ENCODE measurements at regions not wholly inside any gene's neighbourhood (a gene's known extent, or its start where the extent isn't known, plus 50 kb on each side); places are given as distances from the start of the nearest gene placed in this dataset.
"Not testable (repeated sequence)": the region's sequence is repeated elsewhere in the genome, so short reads cannot be mapped to it uniquely, and the experiment has no call there.

- not testable (repeated sequence) for DNase-seq
These were observed 951.2 kb downstream of the TMEM121 start for GRCh38 chr14:106477600-106477999.

DNA sequence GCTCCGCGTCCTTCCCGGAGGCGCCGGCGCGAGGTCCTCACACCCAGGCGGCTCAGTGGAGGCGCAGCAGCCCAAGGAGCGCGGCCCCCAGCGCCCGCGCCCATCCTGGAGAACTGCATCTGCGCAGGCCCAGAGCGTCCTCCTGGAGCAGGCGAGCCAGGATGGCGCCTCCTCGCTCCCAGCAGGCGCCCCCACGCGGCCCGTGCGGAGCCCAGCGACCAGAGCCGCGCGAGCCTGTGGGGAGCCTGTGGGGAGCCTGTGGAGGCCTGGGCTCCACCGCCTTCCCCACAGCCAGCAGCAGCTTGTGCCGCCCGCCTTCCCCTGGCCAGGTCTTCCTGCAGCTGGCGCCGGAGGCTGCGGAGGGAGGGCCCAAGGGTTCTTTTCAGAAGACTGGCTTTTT is 953.9 kb downstream of the TMEM121 start:
- DNase-seq, result not testable (repeated sequence)

DNA sequence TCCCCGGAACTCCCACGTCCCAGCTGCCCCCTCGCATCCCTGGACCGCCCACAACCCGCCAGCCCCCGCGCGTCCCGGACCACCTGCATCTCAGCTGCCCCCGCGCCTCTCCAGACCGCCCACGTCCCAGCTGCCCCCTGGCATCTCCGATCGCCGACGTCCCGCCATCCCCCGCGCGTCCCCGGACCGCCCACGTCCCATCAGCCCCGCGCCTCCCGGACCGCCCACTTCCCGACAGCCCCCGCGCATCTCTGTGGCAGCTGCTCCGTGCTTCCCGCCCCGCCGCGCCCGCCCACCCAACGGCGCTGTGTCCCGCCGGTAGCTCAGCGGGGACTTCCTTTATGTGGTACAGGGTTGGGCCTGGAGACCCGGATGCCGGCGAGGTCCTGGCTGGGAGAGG is 955.8 kb downstream of the TMEM121 start:
- not testable (repeated sequence) for DNase-seq

DNA sequence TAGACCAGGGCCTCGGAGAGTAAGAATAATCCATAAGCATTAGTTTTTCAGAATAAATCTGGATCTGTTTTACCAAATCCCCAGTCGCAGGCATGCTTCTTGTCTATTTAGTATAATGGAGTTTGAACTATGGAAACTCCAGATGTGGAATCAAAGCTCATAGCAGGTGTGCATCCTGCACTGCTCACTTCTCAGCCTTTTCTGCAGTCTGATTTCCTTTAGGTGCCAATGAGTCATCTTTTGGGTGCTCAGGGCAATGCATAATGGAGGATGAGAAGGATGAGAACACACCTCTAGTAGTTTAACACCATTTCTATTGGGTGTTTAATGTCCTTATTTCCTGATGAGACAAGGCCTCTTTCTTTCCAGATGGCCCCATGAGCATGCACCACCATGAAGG is 961.2 kb downstream of the TMEM121 start:
- DNase-seq, result no peak

- no peak for DNase-seq
These were observed 961.9 kb downstream of the TMEM121 start for GRCh38 chr14:106488291-106488690.

- no peak for DNase-seq
These were observed 962.9 kb downstream of the TMEM121 start for GRCh38 chr14:106489112-106489881.

DNA sequence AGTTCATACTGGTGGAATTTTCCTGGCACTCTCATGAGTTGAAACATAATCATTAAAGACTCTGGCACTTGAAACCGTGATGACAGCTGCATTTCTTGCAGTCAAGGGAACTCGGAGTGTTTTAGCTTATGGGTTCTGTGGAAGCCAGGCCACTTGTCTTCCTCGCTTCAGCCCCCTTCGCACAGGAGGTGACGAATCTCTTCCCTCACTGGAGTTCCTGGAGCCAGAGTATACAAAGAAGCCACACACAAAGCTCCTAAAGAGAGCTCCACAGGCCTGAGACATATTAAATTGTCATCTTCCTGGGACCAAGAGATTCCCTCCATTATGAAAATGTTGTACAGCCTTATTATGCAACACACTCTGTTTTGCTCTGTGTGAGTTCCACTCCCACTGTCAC is 964.1 kb downstream of the TMEM121 start:
- no peak for DNase-seq

DNA sequence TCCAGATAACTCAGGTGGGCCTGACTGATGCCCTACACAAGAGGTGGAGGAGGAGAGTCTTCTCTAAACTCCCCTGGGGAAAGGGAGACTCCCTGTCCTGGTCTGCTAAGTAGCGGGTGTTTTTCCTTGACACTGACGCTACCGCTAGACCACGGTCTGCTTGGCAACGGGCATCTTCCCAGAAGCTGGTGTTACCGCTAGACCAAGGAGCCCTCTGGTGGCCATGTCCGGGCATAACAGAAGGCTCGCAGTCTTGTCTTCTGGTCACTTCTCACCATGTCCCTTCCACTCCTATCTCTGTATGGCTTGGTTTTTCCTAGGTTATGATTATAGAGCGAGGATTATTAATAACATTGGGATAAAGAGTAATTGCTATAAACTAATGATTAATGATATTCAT is 965.5 kb downstream of the TMEM121 start:
- no peak for DNase-seq

DNA sequence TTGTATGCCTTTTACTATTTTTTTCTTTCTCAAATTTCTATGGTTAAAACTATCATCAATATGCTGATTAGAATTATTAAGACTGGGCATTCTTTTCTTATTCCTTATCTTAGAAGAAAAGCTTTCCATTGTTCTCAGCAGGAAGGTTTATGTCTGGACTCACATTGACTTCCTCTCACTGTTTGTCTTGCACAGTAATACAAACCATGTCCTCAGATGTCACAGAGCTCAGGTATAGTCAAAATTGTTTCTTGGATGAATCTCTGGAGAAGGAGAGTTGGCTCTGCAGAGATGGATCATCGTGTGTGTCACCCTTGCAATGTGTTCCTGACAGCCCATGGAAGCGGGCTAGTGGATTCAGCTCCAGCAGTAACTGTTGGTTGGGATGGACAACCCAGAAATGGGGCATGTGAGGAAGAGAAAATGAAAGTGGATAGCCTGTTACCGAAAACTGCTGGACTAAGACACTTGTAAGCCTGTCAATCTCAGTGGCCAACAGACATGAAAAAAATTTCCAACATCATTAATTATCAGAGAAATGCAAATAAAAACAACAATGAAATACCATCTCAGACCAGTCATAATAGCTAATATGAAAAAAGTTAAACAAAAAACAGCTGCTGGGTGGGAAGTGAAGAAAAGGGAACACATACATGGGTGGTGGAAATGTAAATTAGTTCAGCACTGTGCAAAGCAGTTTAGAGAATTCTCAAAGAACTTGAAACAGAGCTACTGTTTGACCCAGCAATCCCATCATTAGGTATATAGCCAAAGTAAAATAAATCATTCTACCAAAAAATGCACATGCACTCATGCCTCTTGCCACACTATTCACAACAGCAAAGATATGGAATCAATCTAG is 967.8 kb downstream of the TMEM121 start:
- DNase-seq, result no peak

DNA sequence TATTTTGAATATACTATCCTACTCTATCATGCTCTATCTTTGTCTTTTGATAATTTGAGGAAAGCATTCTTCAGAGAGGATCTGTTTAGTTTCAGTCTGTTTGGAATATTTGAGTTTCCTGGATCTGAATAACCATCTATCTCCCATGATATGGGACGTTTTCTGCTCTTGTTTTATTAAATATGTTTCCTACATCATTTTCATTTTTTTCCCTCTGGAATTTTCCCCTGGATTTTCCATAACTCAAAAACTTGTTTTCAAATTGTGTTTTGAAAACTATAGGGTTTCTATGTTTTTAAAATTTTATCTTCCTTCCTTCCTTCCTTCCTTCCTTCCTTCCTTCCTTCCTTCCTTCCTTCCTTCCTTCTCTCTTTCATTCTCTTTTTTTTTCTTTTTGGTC is 974.2 kb downstream of the TMEM121 start:
- no peak for DNase-seq

DNA sequence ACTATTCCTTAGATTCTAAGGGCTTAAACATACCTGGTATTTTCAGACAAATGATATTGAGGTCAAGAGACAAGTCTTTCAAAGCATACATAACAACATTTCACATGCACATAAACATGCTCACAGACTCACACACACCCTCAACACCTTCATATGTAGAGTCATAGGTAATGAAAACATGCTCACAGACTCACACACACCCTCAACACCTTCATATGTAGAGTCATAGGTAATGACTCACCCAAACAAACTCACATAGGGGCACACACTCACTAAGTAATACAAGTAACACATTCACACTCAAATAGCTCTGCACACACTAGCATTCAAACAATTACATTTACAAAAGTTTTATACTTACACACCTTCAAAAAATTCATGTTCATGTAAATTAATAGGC is 975.5 kb downstream of the TMEM121 start:
- no peak for DNase-seq

DNA sequence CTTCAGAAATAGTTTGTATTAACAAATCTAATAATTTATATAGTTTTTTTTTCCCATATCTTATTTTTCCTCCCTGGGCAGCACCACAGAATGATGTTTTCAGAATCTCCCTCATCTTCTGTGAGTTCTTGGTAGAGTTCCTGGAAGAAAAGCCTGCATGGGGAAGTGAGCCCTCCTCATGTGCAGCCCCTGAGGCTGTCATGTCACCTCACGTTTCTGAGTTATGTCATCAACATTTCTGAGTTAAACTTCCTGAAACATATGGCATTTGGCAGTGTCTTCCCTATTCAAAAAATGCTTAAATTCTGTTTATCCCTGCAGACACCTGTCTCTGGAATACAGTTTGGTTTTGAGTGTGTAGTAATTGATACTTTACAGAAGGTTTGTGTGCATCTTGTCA is 979.0 kb downstream of the TMEM121 start:
- DNase-seq, result no peak

- DNase-seq, result no peak
These were observed 980.5 kb downstream of the TMEM121 start for GRCh38 chr14:106506881-106507305.

DNA sequence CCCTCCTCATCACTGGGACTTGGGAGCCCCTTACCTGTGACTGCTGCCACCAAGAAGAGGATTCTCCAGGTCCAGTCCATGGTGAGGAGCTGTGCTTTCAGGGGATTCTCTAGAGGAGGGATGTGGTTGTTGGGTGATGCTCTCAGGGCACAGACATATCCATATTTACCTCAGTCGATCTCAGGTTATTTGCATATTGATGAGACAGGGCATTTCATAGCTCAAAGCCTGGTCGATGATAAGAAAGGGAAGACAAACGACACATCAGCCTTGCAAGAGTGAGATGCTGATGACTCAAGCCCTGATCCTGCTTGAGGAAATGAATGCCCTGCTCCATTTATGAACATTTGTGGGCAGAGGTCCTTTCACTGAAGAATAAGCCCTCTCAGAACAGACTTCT is 981.0 kb downstream of the TMEM121 start:
- no peak for DNase-seq

DNA sequence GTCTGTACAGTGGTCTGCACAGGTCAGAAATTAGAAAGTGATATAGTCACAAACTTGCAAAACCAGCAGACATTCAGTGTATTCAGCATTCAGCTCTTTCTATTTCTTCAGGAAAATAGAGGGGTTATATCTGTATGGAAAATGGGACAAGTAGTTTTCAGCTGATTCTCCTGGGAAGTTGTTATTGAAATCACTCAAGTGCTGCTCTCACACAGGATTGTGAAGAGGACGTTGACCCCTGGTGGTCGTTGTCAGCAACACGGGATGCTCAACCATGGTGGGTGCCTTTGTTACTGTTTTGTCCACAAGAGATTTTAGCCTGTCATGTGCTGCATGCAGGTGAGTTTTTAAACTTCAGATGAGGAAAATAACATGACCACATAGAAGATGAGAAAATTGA is 981.8 kb downstream of the TMEM121 start:
- no peak for DNase-seq

DNA sequence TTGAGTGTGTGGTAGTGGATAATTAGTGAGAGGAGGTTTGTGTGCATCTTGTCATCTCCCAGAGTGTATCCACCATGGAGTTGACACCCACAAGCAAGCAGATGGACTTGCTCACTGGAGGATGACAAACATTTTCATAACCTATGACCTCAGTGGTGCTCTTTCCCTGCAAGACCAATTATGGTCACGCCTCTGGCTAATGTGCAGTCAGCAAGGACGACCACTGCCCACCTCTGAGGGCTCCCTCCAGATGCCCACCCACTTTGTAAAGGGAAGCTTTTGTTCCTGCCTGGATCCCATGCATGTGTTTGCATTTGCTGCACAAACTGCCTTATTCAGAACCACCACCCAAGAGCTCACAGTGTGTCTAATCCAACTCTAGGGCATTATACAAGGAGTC is 982.8 kb downstream of the TMEM121 start:
- DNase-seq, result no peak

DNA sequence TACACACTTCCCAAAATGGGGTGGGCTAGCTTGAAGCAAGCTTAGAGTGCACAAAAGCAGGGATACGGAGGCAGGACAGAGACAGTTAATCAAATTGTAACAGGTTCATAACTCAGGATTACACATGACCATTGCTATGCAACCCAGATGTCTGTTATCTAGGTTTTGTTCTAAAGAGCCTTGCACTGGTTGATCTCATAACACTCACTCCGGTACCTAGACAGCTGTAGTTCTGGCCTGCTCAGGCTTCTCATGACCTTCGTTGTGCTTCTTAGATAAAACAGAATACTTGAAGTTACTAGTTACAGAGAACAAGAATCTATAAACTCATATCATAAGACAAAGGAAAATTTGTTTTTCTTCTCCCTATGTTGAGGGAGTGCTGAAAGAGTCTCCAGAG is 983.4 kb downstream of the TMEM121 start:
- no peak for DNase-seq

DNA sequence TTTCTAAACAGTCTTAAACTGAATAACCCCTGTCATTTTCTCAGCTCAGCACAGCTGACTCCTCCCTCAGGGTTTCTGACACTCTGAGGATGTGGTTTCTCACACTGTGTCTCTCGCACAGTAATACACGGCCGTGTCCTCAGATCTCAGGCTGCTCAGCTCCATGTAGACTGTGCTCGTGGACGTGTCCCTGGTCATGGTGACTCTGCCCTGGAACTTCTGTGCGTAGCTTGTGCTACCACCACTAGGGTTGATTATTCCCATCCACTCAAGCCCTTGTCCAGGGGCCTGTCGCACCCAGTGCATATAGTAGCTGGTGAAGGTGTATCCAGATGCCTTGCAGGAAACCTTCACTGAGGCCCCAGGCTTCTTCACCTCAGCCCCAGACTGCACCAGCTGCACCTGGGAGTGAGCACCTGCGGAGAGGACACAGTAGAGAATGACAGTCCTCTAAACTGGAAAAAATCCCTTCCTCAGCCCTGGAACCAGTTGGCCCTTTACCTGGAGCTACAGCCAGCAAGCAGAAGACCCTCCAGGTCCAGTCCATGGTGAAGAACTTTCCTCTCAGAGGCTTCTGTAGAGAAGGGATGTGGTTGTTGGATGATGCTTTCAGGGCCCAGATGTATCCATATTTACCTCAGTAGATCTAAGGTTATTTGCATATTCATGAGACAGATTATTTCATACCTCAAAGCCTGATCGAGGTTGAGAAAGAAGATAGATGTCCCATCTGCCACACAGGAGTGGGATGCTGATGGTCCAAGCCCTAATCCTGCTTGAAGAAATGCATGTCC is 984.8 kb downstream of the TMEM121 start:
- no peak for DNase-seq

- DNase-seq, result no peak
These were observed 985.4 kb downstream of the TMEM121 start for GRCh38 chr14:106511800-106512198.

DNA sequence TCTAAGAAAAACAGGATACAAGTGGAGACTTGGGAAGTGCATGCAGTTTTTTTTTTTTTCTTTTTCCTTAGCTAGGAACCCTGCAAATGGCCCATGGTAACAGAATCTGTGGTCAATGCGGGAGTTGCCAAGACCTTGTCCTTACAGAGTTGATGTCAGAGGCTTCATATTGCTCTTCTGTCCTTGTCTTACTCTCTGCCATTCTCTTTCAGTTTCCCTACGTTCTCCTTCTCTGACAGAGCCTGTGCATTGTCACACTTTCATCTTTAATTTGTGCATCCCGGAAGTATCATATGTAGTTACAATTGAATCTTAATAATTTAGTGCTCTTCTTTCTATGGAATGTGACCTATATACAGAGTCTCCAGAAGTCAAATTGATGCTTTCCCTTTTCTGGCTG is 986.9 kb downstream of the TMEM121 start:
- no peak for DNase-seq

DNA sequence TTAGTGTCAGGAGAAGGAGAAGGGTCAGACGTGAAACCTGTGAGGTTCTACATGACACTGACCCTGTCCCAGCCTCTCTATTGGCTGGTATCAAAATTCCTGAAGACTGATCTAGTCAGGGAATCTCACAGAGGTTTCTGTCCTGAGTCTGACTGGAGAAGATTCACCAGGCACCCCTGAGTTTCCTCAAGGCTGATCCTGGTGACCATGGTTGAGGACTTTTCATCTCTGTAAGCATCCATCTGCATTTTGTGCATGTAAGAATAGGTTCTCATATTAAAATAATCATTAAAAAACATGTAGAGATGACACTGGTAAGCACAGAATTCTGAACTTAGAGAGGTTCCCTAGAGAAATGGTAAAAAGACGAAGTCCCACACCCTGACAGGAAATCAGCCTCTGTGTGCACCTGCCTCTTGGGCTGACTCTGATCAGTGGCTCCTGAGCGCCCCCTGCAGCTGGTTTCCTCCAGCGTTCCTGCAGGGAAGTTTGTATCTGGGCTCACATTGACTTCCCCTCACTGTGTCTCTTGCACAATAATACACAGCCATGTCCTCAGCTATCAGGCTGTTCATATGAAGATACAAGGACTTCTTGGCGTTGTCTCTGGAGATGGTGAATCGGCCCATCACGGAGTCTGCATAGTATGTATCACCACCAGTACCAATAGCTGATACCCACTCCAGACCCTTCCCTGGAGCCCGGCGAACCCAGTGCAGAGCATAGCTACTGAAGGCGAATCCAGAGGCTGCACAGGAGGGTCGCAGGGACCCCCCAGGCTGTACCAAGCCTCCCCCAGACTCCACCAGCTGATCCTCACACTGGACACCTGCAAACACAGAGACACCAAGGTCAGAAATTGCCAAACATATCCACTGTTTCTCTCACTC is 991.9 kb downstream of the TMEM121 start:
- no peak for DNase-seq

- not testable (repeated sequence) for DNase-seq
These were observed 995.7 kb downstream of the TMEM121 start for GRCh38 chr14:106522118-106522517.
